Keratinocyte (primary cell): ENCODE measurements at regions not wholly inside any gene's neighbourhood (a gene's known extent, or its start where the extent isn't known, plus 50 kb on each side); places are given as distances from the start of the nearest gene placed in this dataset.

Source experiments
- DNase-seq: peaks from one replicate; pipeline ENCODE4 v3.0.0-alpha.2; 2011; ENCODE audit warnings: low read depth, missing footprints, low spot score
- FAIRE-seq: peaks from 2 replicates; lab custom pipeline; 2011; peaks lifted over from hg19 to GRCh38; lab: Jason Lieb, UNC
- H2AFZ ChIP-seq: 2 replicates; pipeline ENCODE4 v1.6.0; 2012; ENCODE audit warnings: low read length, control low read depth, inconsistent platforms; ENCODE audit not compliant: control insufficient read depth
- H3K27ac ChIP-seq: 2 replicates; pipeline ENCODE4 v1.5.1; 2011; ENCODE audit warnings: low read length; ENCODE audit not compliant: control insufficient read depth, insufficient read depth
- H3K27me3 ChIP-seq: 3 replicates; pipeline ENCODE4 v1.6.0; 2011; ENCODE audit warnings: low read length; ENCODE audit not compliant: control insufficient read depth, insufficient read depth; ENCODE audit errors: extremely low read depth
- H3K36me3 ChIP-seq, 2 experiments: 2 replicates in 1 of 2; 3 replicates in 1 of 2; pipeline ENCODE4 v1.5.1; 2011; ENCODE audit warnings: low read length in 2 of 2, mild to moderate bottlenecking in 1 of 2; ENCODE audit not compliant: control insufficient read depth in 2 of 2, insufficient read depth in 2 of 2; ENCODE audit errors: extremely low read depth in 1 of 2
- H3K4me1 ChIP-seq: 3 replicates; pipeline ENCODE4 v1.5.1; 2011; ENCODE audit warnings: low read length; ENCODE audit not compliant: control insufficient read depth, insufficient read depth; ENCODE audit errors: extremely low read depth
- H3K4me2 ChIP-seq: 3 replicates; pipeline ENCODE4 v1.6.0; 2011; ENCODE audit warnings: low read depth, low read length; ENCODE audit not compliant: control insufficient read depth, insufficient read depth; ENCODE audit errors: extremely low read depth
- H3K4me3 ChIP-seq, 3 experiments: fragments of 200-600 bp in 1 of 3; sonication (generic) in 1 of 3; 2 replicates in 2 of 3; 3 replicates in 1 of 3; pipeline ENCODE4 v1.5.1; 2011 to 2016; ENCODE audit warnings: low read length in 3 of 3, mild to moderate bottlenecking in 3 of 3, control low read depth in 2 of 3, inconsistent platforms in 1 of 3, low read depth in 1 of 3, mixed read lengths in 1 of 3, mixed run types in 1 of 3, moderate library complexity in 1 of 3; ENCODE audit not compliant: control insufficient read depth in 2 of 3, insufficient read depth in 2 of 3; ENCODE audit errors: extremely low read depth in 1 of 3
- H3K79me2 ChIP-seq: 2 replicates; pipeline ENCODE4 v1.6.0; 2012; ENCODE audit warnings: low read length; ENCODE audit not compliant: control insufficient read depth, insufficient read depth
- H3K9ac ChIP-seq: 3 replicates; pipeline ENCODE4 v1.6.0; 2011; ENCODE audit warnings: low read length; ENCODE audit not compliant: control insufficient read depth, insufficient read depth; ENCODE audit errors: extremely low read depth
- H3K9me1 ChIP-seq: 3 replicates; pipeline ENCODE4 v1.6.0; 2011; ENCODE audit warnings: low read length; ENCODE audit not compliant: control insufficient read depth, insufficient read depth; ENCODE audit errors: extremely low read depth
- H3K9me3 ChIP-seq: 2 replicates; pipeline ENCODE4 v1.5.1; 2012; ENCODE audit warnings: low read depth, low read length; ENCODE audit not compliant: control insufficient read depth
- H4K20me1 ChIP-seq: 3 replicates; pipeline ENCODE4 v1.6.0; 2011; ENCODE audit warnings: low read length; ENCODE audit not compliant: control insufficient read depth, insufficient read depth; ENCODE audit errors: extremely low read depth
- EZH2 ChIP-seq: IDR thresholded peaks from one replicate; pipeline ENCODE4 v1.6.1; 2012; ENCODE audit warnings: inconsistent platforms, mild to moderate bottlenecking, low read length, moderate library complexity
- dilution Hi-C: fragments of 300-500 bp; cut with MboI; formaldehyde crosslinking; loops from one replicate; pipeline ENCODE4 v1.7.0; 2020; ENCODE audit warnings: low sequenced_read_pairs; ENCODE audit not compliant: extremely low pct_ligation_motif_present
- TF ChIP-seq, protein P1 (sequence below), 3 experiments: IDR thresholded peaks in 1 of 3; conservative IDR thresholded peaks in 1 of 3; optimal IDR thresholded peaks in 1 of 3; 2 replicates in 2 of 3; 3 replicates in 1 of 3; pipeline versions ENCODE3 to v1.5.1; 2011; ENCODE audit warnings: low read length in 3 of 3, mild to moderate bottlenecking in 3 of 3, moderate library complexity in 2 of 3, control low read depth in 1 of 3, inconsistent platforms in 1 of 3; ENCODE audit not compliant: insufficient read depth in 2 of 3; ENCODE audit errors: extremely low read depth in 1 of 3

DNA sequence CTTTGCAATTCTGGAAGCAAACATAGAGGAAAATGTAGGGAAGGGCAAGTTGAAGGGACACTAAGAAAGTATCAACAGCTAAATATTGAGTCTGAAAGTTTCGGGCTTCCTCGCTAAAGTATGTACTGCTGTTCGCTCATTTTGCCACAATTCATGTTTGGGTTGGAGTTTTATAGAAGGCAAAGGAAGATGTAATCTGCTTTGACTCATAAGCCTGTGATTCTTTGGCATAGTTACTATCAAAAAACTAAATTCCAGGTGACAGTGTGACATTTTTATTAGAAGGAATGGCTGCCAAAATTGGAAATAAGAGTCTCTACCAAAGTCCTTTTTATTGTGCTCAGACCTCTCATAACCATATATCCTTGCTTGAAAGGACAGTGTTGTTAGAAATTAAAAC, 336.7 kb upstream of the ADGRL3 start:
- dilution Hi-C loops = no loop called here
- no peak for TF ChIP-seq EZH2
- TF ChIP-seq, protein P1, sequence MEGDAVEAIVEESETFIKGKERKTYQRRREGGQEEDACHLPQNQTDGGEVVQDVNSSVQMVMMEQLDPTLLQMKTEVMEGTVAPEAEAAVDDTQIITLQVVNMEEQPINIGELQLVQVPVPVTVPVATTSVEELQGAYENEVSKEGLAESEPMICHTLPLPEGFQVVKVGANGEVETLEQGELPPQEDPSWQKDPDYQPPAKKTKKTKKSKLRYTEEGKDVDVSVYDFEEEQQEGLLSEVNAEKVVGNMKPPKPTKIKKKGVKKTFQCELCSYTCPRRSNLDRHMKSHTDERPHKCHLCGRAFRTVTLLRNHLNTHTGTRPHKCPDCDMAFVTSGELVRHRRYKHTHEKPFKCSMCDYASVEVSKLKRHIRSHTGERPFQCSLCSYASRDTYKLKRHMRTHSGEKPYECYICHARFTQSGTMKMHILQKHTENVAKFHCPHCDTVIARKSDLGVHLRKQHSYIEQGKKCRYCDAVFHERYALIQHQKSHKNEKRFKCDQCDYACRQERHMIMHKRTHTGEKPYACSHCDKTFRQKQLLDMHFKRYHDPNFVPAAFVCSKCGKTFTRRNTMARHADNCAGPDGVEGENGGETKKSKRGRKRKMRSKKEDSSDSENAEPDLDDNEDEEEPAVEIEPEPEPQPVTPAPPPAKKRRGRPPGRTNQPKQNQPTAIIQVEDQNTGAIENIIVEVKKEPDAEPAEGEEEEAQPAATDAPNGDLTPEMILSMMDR (optimal IDR thresholded peaks at IDR 0.05 in 1 of 3, IDR thresholded peaks at IDR 0.05 in 1 of 3, conservative IDR thresholded peaks at IDR 0.05 in 1 of 3; ENCODE audit: extremely low read depth in 1 of 3, insufficient read depth in 2 of 3, low read length in 3 of 3) = no peak
- Histone ChIP-seq H3K4me1 (no peaks in the 10 kb centered on the region), H3K79me2 (no peaks in the 10 kb centered on the region), H3K27ac (no peak overlapping the region), H3K4me2 (no peak overlapping the region), H3K27me3 (no peaks in the 10 kb centered on the region), H4K20me1 (no peaks in the 10 kb centered on the region), H3K9me1 (no peaks in the 10 kb centered on the region), H3K36me3 (no peaks in the 10 kb centered on the region), H3K9me3 (no peaks in the 10 kb centered on the region), H3K9ac (no peak overlapping the region), H2AFZ (no peak overlapping the region), H3K4me3 (no peak overlapping the region)
- DNase-seq = no peak
- no peak for FAIRE-seq

DNA sequence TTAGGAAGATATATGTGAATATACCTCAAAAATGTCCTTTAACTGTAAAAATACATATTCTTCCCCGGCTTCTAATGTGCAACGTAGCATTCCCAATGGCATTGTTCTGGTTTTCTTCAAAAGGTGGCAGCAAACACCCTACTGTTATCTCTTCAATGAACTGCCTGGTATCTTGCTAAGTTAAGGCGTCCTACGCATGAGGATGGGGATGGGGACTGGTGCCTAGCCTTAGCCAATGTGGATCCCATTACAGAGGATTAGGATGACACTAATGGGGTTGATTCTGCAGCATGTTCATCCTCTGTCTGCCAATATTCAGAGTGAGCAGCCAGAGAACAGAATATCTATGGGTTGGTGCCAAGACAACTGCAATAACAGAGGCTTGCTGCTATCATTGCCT, 334.9 kb upstream of the ADGRL3 start:
- no peak for DNase-seq
- no peaks in the 10 kb centered on the region for H3K36me3 ChIP-seq
- TF ChIP-seq EZH2 = no peak
- TF ChIP-seq, protein P1 (optimal IDR thresholded peaks at IDR 0.05 in 1 of 3, IDR thresholded peaks at IDR 0.05 in 1 of 3, conservative IDR thresholded peaks at IDR 0.05 in 1 of 3; ENCODE audit: extremely low read depth in 1 of 3, insufficient read depth in 2 of 3, low read length in 3 of 3) = peak in 2 of 3 experiments; percentile 24 to 25
- no peak overlapping the region for H3K4me2 ChIP-seq
- H3K79me2 ChIP-seq = no peaks in the 10 kb centered on the region
- no peak overlapping the region for H3K27ac ChIP-seq
- no peaks in the 10 kb centered on the region for H3K4me1 ChIP-seq
- dilution Hi-C loops = no loop called here
- H3K9me3 ChIP-seq = no peaks in the 10 kb centered on the region
- no peaks in the 10 kb centered on the region for H3K27me3 ChIP-seq
- no peaks in the 10 kb centered on the region for H3K9me1 ChIP-seq
- H2AFZ ChIP-seq = no peak overlapping the region
- no peaks in the 10 kb centered on the region for H4K20me1 ChIP-seq
- FAIRE-seq = no peak
- H3K9ac ChIP-seq = no peak overlapping the region
- H3K4me3 ChIP-seq = no peak overlapping the region
